ENCODE measurements at regions not wholly inside any gene's neighbourhood (a gene's known extent, or its start where the extent isn't known, plus 50 kb on each side); places are given as distances from the start of the nearest gene placed in this dataset.

GRCh38 chr3:181999314-181999713 lies 287.6 kb downstream of the SOX2 start:
- TF ChIP-seq CTCF (IDR thresholded peaks at IDR 0.05) = no peak
- TF ChIP-seq POLR2AphosphoS5 (IDR thresholded peaks at IDR 0.05; ENCODE audit: insufficient read depth in 1 of 2, low read depth in 1 of 2) = no peak

Data from vagina (tissue), 2 donors.